GM12872 (cell line): ENCODE measurements at regions not wholly inside any gene's neighbourhood (a gene's known extent, or its start where the extent isn't known, plus 50 kb on each side); places are given as distances from the start of the nearest gene placed in this dataset.

Experiments
- CTCF ChIP-seq: IDR thresholded peaks from 3 replicates; pipeline ENCODE4 v1.5.1; 2011; ENCODE audit warnings: low read depth, mild to moderate bottlenecking, low read length, moderate library complexity; ENCODE audit not compliant: insufficient read depth

GRCh38 chr22:48520884-48521588 lies 1306.6 kb downstream of the BRD1 start:
- TF ChIP-seq CTCF = no peak

GRCh38 chr22:48520207-48520606 lies 1307.5 kb downstream of the BRD1 start:
- TF ChIP-seq CTCF = no peak

GRCh38 chr22:48517039-48518030 lies 1310.3 kb downstream of the BRD1 start:
- no peak for TF ChIP-seq CTCF

- no peak for TF ChIP-seq CTCF
These were observed 1311.1 kb downstream of the BRD1 start for GRCh38 chr22:48516571-48516970.

- TF ChIP-seq CTCF = no peak
These were observed 1312.0 kb downstream of the BRD1 start for GRCh38 chr22:48515571-48516200.

- no peak for TF ChIP-seq CTCF
These were observed 1313.7 kb downstream of the BRD1 start for GRCh38 chr22:48513929-48514328.

- no peak for TF ChIP-seq CTCF
These were observed 1314.2 kb downstream of the BRD1 start for GRCh38 chr22:48513446-48513845.
